Thyroid gland (tissue), 4 donors: ENCODE measurements at regions not wholly inside any gene's neighbourhood (a gene's known extent, or its start where the extent isn't known, plus 50 kb on each side); places are given as distances from the start of the nearest gene placed in this dataset.

Source experiments
- DNase-seq, 2 donors: peaks; one replicate each; pipeline ENCODE4 v3.0.0-alpha.2; 2019
- H3K27ac ChIP-seq, 3 donors: fragments of 200-600 bp; sonication (generic); 1 replicate in 2 of 3; 2 replicates in 1 of 3; pipeline ENCODE4 v1.5.1; 2016 to 2019; ENCODE audit warnings: mild to moderate bottlenecking in 1 of 3, moderate library complexity in 1 of 3
- H3K27me3 ChIP-seq: fragments of 200-600 bp; sonication (generic); one replicate; pipeline ENCODE4 v1.5.1; 2019
- H3K36me3 ChIP-seq, 2 donors: fragments of 200-600 bp; sonication (generic); one replicate each; pipeline ENCODE4 v1.5.1; 2016 to 2019
- H3K4me1 ChIP-seq, 2 donors: fragments of 200-600 bp; sonication (generic); one replicate each; pipeline ENCODE4 v1.5.1; 2017 to 2019
- H3K4me3 ChIP-seq, 3 donors: fragments of 200-600 bp; sonication (generic); replicated peaks in 1 of 3; 1 replicate in 2 of 3; 2 replicates in 1 of 3; pipeline ENCODE4 v1.5.1; 2016; ENCODE audit warnings: mild to moderate bottlenecking in 1 of 3
- H3K9me3 ChIP-seq: fragments of 200-600 bp; sonication (generic); one replicate; pipeline ENCODE4 v1.5.1; 2017
- POLR2A ChIP-seq, 2 donors: fragments of 450-650 bp; IDR thresholded peaks; one replicate each; pipeline ENCODE4 v1.6.1; 2017; ENCODE audit warnings: antibody characterized with exemption in 2 of 2, mild to moderate bottlenecking in 2 of 2, moderate library complexity in 1 of 2
- WGBS, 2 donors: methylation state at CpG; one replicate each; pipeline ENCODE4 v1.1.5; 2017; 5-methylcytosine and 5-hydroxymethylcytosine counted together
- intact Hi-C: fragments of 100-400 bp; cut with DNase I; formaldehyde crosslinking; loops from one replicate; pipeline ENCODE4 v1.15.1; 2023
- TF ChIP-seq, protein P1 (sequence below), 6 experiments: fragments of 200-600 bp in 3 of 6; fragments of 450-650 bp in 3 of 6; sonication (generic) in 3 of 6; IDR thresholded peaks; one replicate each; pipeline ENCODE4 v1.5.1; 2016 to 2019; ENCODE audit warnings: antibody characterized with exemption in 6 of 6, mild to moderate bottlenecking in 2 of 6, inconsistent platforms in 1 of 6, moderate library complexity in 1 of 6

DNA sequence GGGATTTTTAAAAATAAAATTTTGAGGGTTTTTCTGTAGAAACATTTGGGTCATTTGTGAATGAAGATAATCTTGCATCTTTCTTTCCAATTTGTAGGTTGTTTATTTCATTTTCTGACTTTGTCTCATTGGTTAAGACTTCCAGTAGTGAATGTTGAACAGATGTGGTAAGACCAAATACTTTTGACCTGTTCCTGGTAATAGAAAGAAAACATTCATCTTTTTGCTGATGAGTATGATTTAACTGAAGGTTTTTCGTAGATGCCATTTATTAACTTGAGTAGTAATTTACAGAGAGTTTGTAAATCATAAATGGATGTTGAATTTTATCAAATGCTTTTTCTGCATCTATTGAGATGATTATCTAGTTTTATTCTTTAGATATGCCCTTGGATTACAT lies 416.1 kb upstream of the CITED2 start:
- H3K27ac ChIP-seq: no peak overlapping the region
- intact Hi-C loops: no loop called here
- H3K36me3 ChIP-seq: no peaks in the 10 kb centered on the region
- H3K27me3 ChIP-seq: no peaks in the 10 kb centered on the region
- H3K9me3 ChIP-seq: no peaks in the 10 kb centered on the region
- WGBS, 2 donors: 92 to 97% methylated on average over 1 of the region's 1 CpG
- no peak for DNase-seq
- no peak for TF ChIP-seq POLR2A (IDR thresholded peaks at IDR 0.05)
- TF ChIP-seq, protein P1, sequence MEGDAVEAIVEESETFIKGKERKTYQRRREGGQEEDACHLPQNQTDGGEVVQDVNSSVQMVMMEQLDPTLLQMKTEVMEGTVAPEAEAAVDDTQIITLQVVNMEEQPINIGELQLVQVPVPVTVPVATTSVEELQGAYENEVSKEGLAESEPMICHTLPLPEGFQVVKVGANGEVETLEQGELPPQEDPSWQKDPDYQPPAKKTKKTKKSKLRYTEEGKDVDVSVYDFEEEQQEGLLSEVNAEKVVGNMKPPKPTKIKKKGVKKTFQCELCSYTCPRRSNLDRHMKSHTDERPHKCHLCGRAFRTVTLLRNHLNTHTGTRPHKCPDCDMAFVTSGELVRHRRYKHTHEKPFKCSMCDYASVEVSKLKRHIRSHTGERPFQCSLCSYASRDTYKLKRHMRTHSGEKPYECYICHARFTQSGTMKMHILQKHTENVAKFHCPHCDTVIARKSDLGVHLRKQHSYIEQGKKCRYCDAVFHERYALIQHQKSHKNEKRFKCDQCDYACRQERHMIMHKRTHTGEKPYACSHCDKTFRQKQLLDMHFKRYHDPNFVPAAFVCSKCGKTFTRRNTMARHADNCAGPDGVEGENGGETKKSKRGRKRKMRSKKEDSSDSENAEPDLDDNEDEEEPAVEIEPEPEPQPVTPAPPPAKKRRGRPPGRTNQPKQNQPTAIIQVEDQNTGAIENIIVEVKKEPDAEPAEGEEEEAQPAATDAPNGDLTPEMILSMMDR (IDR thresholded peaks at IDR 0.05): no peak
- H3K4me1 ChIP-seq: no peaks in the 10 kb centered on the region
- H3K4me3 ChIP-seq: no peak overlapping the region

DNA sequence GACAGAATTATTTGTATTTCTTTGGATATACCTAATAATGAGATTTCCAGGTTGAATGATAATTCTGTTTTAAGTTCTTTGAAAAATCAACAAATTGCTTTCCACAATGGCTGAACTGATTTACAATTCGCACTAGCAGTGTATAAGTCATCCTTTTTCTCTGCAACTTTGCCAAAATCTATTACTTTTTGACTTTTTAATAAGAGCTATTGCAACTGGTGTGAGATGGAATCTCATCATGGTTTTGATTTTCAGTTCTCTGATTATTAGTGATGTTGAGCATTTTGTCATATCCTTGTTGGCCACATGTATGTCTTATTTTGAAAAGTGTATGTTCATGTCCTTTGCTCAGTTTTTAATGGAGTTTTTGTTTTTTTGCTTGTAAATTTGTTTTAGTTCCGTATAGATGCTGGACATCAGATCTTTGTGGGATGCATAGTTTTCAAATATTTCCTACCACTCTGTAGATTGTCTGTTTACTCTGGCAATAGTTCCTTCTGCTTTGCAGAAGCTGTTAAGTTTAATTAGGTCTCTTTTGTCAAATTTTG lies 409.8 kb upstream of the CITED2 start:
- DNase-seq: no peak
- H3K36me3 ChIP-seq: no peaks in the 10 kb centered on the region
- TF ChIP-seq, protein P1 (IDR thresholded peaks at IDR 0.05): no peak
- no peak for TF ChIP-seq POLR2A (IDR thresholded peaks at IDR 0.05)
- intact Hi-C loops: no loop called here
- peaks cover 0 to 3% of the 10 kb centered on the region in 2 donors for H3K4me1 ChIP-seq
- no peaks in the 10 kb centered on the region for H3K9me3 ChIP-seq
- H3K27me3 ChIP-seq: no peaks in the 10 kb centered on the region
- no peak overlapping the region for H3K4me3 ChIP-seq
- no peak overlapping the region for H3K27ac ChIP-seq
- WGBS, 2 donors: 96 to 98% methylated on average over 2 of the region's 2 CpGs

GRCh38 chr6:139779988-139780774 lies 405.7 kb upstream of the CITED2 start:
- peaks cover 0 to 17% of the 10 kb centered on the region in 2 donors for H3K4me1 ChIP-seq
- no peak for TF ChIP-seq POLR2A (IDR thresholded peaks at IDR 0.05)
- TF ChIP-seq, protein P1 (IDR thresholded peaks at IDR 0.05): no peak
- no peak overlapping the region for H3K27ac ChIP-seq
- H3K9me3 ChIP-seq: no peaks in the 10 kb centered on the region
- WGBS, 2 donors: 87 to 88% methylated on average over 8 of the region's 8 CpGs
- intact Hi-C loops: no loop called here
- DNase-seq: no peak
- no peak overlapping the region for H3K4me3 ChIP-seq
- H3K27me3 ChIP-seq: no peaks in the 10 kb centered on the region
- H3K36me3 ChIP-seq: no peaks in the 10 kb centered on the region

DNA sequence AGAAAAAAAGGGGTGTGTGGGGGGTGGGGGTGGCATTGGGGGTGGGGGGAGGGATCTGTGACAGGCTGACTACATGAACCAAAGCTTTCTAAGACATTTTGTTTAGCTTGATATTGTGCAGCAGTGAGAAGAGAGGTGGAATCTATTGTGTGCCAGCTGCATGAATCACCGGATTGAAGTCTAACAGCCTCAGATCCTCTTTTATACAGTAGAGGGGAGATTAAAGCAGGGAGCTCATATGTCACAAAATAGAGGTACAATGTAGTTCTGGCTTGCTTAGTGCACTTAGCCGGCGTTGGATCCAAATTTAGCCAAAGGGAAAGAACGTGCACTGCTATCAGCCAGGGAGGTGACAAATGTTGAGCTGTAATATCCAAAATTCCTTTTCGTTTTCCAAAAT lies 404.2 kb upstream of the CITED2 start:
- H3K36me3 ChIP-seq: no peaks in the 10 kb centered on the region
- no peaks in the 10 kb centered on the region for H3K9me3 ChIP-seq
- H3K4me1 ChIP-seq: peaks cover 0 to 17% of the 10 kb centered on the region in 2 donors
- no peak overlapping the region for H3K27ac ChIP-seq
- intact Hi-C loops: no loop called here
- WGBS, 2 donors: 69 to 80% methylated on average over 5 of the region's 5 CpGs
- TF ChIP-seq, protein P1 (IDR thresholded peaks at IDR 0.05): no peak
- TF ChIP-seq POLR2A (IDR thresholded peaks at IDR 0.05): no peak
- no peak for DNase-seq
- H3K4me3 ChIP-seq: no peak overlapping the region
- H3K27me3 ChIP-seq: no peaks in the 10 kb centered on the region

DNA sequence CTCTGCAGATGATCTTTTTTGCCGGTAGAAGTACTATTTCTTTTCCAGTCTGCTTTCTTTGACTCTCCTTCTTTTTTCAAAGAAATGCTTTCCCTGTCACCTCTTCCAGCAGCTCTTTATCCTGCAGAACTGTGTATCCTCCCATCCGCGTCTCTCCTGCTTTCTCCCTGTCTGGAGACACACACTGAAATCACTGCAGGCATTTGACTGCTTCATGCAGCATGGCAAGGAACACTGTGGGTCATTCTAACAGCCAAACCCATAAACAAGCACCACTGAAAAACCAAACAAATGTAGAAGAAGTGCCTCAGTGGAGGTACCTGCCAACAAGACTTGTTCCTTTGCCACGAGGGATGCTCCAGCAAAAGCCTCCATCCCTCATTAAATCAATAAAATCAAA lies 403.7 kb upstream of the CITED2 start:
- no peaks in the 10 kb centered on the region for H3K36me3 ChIP-seq
- DNase-seq: peak; percentile 26 to 29
- 42 to 48% methylated on average over 4 of the region's 4 CpGs for WGBS, 2 donors
- intact Hi-C loops: no loop called here
- H3K27me3 ChIP-seq: no peaks in the 10 kb centered on the region
- H3K27ac ChIP-seq: no peak overlapping the region
- TF ChIP-seq, protein P1 (IDR thresholded peaks at IDR 0.05): no peak
- TF ChIP-seq POLR2A (IDR thresholded peaks at IDR 0.05): no peak
- no peaks in the 10 kb centered on the region for H3K9me3 ChIP-seq
- H3K4me3 ChIP-seq: no peak overlapping the region
- H3K4me1 ChIP-seq: peaks cover 0 to 17% of the 10 kb centered on the region in 2 donors
